Hematopoietic multipotent progenitor cell treated with erythropoietin and hydrocortisone succinate and interleukin-3 and kit ligand, for 4 days (in vitro differentiated cells): ENCODE measurements at regions not wholly inside any gene's neighbourhood (a gene's known extent, or its start where the extent isn't known, plus 50 kb on each side); places are given as distances from the start of the nearest gene placed in this dataset.

ENCODE experiments used
- DNase-seq: peaks from one replicate; pipeline ENCODE4 v3.0.0-alpha.2; 2015

DNA sequence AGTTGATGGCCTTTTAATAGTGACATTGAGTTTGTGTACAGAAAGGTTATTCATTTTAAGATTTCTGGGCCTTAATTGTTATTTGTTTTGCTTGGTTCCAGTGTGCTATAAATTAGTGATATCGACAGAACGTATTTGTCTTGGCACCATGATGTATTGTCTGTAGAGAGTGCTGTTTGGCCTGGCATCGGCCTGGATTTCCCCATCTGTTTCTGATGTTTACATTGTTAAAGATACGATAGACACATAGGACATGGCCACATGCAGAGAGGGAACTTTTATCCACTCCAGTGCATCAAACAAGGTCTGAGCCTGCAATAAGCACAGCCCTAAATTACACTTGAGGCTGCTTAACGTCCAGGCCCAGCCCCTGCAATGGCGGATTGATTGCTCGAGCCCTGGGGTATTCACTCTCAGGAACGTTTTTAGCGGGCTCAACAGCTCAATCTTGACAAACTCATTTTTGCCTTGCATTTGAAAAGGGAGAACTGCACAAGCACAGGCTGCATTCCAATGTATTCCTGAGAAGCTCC is 144.7 kb downstream of the SLC4A3 start:
- no peak for DNase-seq

DNA sequence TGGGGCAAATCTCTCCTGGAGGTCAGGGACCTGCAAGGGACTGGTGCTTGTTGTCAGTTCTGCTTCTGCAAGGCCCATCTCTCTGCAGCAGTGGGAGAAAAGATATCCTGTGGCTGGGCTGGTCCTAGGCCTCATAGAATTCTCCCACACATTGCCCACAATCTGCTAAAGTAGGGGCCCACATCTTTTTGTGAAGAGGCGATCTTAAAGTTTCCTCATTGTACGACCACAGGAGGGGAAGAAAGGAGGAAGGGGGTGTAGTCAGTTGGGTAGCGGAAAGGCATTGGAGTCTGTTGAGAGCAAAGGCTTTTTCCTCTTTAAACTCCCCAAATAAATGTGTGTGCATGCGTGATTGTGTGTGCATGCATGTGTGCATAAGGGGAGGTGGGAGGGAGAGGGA is 145.3 kb downstream of the SLC4A3 start:
- DNase-seq, result no peak

DNA sequence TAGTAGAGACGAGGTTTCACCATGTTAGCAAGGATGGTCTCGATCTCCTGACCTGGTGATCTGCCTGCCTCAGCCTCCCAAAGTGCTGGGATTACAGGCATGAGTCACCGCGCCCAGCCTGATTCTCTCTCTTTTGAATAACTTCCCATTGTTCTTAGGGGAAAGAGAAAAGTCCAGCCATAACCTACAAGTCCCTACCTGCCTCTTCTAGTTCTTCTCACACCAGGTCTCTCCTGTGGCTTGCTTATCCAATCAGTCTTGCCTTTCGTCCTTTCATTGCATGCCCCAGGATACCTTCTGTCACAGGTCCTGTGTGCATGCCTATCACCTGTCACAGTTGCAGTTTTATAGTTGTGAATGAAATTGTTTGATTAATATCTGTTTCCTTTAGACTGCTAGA is 148.1 kb downstream of the SLC4A3 start:
- no peak for DNase-seq

GRCh38 chr2:219777388-219777787 is 150.0 kb downstream of the SLC4A3 start:
- no peak for DNase-seq

DNA sequence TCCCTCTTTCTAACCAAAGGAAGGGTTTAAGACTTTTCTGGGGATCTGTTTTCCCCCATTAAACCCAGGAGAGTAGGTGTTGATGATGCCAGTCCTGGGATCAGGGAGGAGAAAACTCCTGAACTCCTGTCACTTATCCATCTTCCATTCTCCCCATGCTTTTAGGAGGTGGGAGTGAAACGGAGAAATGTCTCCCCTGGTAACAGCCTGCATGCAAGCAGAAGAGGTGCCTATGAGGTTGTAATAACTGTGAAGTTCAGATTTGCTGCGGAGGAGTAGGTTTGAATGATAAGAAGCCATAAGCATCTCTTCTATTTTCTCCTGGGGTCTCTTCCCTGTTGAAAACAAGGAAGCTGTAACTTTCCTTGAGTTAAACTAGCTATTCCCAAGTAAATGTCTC is 150.8 kb downstream of the SLC4A3 start:
- no peak for DNase-seq

DNA sequence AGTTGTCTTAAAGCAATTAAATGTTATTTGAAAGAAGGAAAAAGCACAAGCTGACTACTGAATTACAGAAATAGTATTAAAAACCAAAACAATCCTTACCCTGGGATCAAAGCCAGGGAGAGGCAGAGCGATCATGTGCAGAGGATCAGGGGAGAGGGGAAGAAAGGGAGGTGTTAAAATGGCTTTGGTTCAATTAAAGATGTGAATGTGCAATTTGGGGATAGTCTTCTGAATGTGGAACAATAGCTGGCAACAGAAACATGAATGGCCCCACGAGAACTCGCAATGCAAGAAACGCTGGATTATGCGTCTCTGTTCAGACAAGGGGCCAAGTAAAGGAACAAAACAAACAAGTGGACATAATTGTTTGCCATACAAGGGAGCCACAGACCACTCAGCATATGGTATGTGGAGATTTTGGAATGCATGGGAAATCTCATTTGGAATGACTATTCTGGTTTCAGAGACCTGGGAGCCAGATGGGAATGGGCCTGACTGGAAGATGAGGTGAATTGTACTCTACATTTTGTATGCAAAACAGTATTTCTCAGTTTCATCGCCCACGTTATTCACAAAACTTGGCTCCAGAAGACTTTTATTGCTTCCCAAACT is 155.4 kb downstream of the SLC4A3 start:
- no peak for DNase-seq

DNA sequence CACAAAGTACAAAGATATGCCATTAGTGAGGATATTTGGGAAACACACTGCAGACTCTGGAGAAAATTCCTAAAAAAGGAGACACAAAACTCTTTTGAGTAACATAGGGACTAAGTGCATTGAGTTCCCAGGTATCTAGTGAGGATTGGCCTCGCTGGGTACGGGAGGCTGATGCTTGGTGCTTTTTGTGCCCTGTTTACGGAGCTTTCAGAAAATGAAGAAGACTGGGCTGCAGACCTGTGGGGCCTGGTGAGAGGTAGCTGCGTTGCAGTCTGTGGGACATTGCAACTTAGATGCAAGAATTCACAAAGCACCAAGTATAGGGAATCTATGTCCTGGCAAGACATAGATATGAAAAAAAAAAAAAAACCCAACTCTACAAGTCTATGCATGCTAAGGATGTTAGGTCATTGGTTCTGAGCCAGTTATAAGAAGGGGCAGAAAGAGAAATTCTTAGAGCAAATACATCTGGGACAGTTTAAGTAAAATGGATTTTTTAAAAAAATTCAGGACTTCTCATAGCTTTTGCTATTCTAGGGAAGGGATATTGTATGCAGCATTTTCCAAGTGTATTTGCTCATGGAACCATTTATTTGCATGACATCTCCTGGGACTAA is 156.0 kb downstream of the SLC4A3 start:
- DNase-seq, result no peak

- no peak for DNase-seq
Measured at GRCh38 chr2:219784178-219784577, 156.7 kb downstream of the SLC4A3 start.

- DNase-seq, result no peak
Measured at GRCh38 chr2:219789476-219789875, 162.0 kb downstream of the SLC4A3 start.

DNA sequence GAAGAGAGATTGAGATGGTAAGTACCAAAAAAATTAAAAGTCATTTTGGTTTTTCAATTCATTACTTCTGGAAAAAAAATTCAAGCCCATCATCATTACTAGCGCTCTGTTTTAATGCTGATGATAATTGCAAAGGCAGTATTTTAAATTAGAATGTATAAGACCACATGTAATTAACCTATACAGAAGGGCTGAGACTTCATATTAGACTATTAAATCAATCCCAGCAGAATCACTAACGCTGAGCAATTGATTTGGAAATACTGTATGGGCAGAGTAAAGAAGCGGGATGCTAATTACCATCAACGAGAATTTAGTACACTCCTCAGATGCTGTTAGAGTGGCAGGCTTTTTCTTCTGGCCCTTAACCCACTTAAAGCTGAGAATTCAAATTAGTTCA is 165.0 kb downstream of the SLC4A3 start:
- no peak for DNase-seq

DNA sequence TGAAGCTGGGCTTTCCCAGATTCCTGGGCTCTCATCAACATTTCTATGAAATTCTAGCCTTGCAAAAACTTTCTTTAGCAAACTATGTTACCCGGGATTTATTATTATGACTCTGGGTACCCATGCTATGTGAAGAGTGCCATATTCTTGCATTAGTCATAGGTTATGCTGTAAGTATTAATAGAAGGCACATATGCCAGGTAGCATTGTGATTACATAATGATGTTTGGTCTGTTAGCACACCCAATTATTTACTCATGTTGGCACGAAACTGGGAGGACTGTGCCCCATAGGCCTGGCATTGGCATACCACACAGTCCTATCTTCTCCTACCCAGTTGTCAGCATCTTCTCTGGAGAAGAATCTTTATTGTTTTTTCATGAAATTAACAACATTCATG is 171.0 kb downstream of the SLC4A3 start:
- no peak for DNase-seq

DNA sequence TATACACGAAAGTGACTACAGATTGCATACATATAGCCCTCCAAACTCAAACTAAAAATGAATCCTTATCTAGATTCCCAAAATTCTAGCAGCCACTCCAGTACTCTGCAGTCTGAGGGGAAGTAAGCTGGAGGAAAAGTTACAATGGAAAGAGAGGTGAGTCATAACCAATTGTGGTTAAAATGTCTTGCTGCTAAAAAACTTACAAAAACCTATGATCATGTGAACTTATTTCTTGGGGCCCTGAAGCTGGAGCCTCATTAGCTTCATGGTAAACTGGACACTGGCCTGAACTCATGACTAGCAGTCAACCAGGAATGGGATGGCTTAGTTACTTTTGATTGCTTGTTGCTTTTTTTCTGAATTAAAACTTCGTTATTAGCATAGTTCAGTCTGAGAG is 175.9 kb downstream of the SLC4A3 start:
- no peak for DNase-seq

DNA sequence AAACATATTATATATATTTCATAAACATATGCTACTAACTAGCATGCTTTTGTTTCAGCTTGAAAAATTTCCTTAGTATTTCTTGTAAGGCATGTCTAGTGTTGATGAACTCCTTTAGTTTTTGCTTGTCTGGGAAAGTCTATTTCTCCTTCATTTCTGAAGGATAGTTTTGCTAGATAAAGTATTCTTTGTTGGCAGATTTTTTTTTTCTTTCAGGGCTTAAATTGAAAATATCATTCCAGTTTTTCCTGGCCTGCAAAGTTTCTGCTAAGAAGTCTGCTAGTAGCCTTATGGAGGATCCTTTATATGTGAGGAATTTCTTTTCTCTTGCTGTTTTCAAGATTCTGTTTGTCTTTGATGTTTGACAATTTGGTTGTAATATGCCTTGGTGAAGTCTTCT is 183.5 kb downstream of the SLC4A3 start:
- no peak for DNase-seq

- DNase-seq, result no peak
Measured at GRCh38 chr2:219812672-219813071, 185.2 kb downstream of the SLC4A3 start.

- no peak for DNase-seq
Measured at GRCh38 chr2:219820767-219821166, 193.3 kb downstream of the SLC4A3 start.

- DNase-seq, result no peak
Measured at GRCh38 chr2:219823574-219823973, 196.1 kb downstream of the SLC4A3 start.

- DNase-seq, result no peak
Measured at GRCh38 chr2:219824996-219825395, 197.6 kb downstream of the SLC4A3 start.

DNA sequence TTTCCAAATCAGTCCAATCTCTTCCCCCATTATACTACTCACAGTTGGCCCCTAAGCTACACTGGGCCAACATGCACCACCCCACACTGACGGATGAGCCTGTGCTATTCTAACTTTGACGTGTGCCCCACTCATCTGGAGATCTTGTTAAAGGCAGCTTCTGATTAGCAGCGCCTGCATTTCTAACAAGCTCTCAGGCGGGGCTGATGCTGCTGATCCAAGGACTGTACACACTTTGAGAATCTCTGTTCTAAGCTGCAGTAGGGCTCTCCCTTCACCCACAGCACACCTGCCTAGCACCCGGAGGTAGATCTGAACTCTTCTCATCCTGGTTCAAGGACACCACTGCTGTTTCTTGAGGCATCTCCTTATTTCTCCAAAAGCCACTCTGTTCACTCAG is 200.7 kb downstream of the SLC4A3 start:
- no peak for DNase-seq

- no peak for DNase-seq
Measured at GRCh38 chr2:219829667-219830352, 202.4 kb downstream of the SLC4A3 start.

DNA sequence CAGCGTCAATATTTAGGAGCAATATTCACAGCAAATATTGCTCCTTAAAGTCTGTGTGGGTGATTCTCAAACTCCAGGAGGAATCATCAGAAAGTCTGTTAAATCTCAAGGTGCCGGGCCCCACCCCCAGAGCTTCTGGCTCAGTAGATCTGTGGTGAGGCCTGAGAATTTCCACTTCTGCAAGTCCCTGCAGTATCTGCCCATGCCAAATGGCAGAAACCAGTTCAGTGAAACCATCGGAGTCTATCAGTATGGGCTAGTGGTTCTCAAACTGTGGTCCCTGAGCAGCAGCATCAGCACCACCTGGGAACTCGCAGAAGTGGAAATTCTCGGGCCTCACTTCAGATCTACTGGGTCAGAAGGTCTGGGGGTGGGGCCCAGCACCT is 202.9 kb downstream of the SLC4A3 start:
- no peak for DNase-seq

DNA sequence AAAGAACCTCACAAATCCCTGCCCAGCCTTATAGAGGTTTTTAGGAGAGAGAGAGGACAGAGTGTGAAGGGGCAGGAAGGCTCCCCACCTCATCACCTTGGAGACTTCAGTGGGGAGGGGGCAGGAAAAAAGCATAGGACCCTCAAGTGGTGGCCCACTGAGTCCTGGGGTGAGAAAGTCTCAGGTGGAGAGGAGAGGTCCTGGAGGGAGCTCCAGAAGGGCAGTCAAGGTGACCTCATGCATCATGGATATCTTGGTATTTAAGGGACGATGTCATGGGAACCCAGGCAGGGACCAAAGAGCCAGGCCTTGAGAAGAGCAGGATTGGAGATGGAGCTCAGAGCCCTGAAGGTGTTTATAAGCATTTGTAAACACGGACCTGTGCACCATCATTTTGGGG is 204.5 kb downstream of the SLC4A3 start:
- no peak for DNase-seq

GRCh38 chr2:219832904-219833303 is 205.5 kb downstream of the SLC4A3 start:
- no peak for DNase-seq

DNA sequence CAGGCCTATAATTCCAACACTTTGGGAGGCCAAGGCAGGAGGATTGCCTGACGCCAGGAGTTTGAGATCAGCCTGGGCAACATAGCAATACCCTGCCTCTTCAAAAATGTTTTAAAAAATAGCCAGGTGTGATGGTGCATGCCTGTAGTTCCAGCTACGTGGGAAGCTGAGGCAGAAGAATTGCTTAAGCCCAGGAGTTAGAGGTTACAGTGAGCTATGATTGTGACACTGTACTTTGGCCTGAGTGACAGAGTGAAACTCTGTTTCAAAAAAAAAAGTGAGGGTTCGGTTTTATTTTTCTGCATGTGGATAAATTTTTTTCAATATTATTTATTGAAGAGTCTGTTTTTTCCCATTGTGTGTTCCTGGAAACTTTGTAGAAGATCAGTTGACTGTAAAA is 208.1 kb downstream of the SLC4A3 start:
- no peak for DNase-seq

GRCh38 chr2:219836647-219837177 is 209.3 kb downstream of the SLC4A3 start:
- peak; percentile 3 for DNase-seq
